Heart left ventricle (tissue), 16 donors: ENCODE measurements at regions not wholly inside any gene's neighbourhood (a gene's known extent, or its start where the extent isn't known, plus 50 kb on each side); places are given as distances from the start of the nearest gene placed in this dataset.
A peak's percentile ranks its signal among the peaks of the same experiment; 100 is the strongest.

ENCODE experiments used
- ATAC-seq, 4 donors: fragments of 200-7000 bp; cut with Tn5 transposase; one replicate each; pipeline ENCODE4 v1.9.1; 2020 to 2022; ENCODE audit warnings: moderate library complexity in 4 of 4, mild to moderate bottlenecking in 3 of 4, moderate number of reproducible peaks in 1 of 4
- DNase-seq, 5 donors: peaks; one replicate each; pipeline ENCODE4 v3.0.0-alpha.2; 2020
- H3K27ac ChIP-seq, 12 donors: fragments of 200-600 bp; sonication (generic) in 4 of 12; one replicate each; pipeline versions ENCODE4 v1.5.0 to v1.8.0; 2016 to 2022; ENCODE audit warnings: mild to moderate bottlenecking in 2 of 12
- H3K27me3 ChIP-seq, 9 donors: fragments of 200-600 bp; sonication (generic) in 2 of 9; one replicate each; pipeline versions ENCODE4 v1.5.1 to v1.8.0; 2016 to 2022; ENCODE audit warnings: mild to moderate bottlenecking in 3 of 9
- H3K36me3 ChIP-seq, 9 donors: fragments of 200-600 bp; sonication (generic) in 2 of 9; one replicate each; pipeline versions ENCODE4 v1.5.0 to v1.8.0; 2018 to 2022; ENCODE audit warnings: mild to moderate bottlenecking in 2 of 9
- H3K4me1 ChIP-seq, 12 donors: fragments of 200-600 bp; sonication (generic) in 4 of 12; one replicate each; pipeline versions ENCODE4 v1.5.0 to v1.8.0; 2016 to 2022; ENCODE audit warnings: mild to moderate bottlenecking in 3 of 12
- H3K4me3 ChIP-seq, 12 donors: fragments of 200-600 bp; sonication (generic) in 4 of 12; one replicate each; pipeline versions ENCODE4 v1.5.0 to v1.8.0; 2017 to 2022; ENCODE audit warnings: mild to moderate bottlenecking in 9 of 12, moderate library complexity in 4 of 12
- H3K9me3 ChIP-seq, 12 donors: fragments of 200-600 bp; sonication (generic) in 4 of 12; one replicate each; pipeline versions ENCODE4 v1.5.0 to v1.8.0; 2016 to 2022; ENCODE audit warnings: mild to moderate bottlenecking in 1 of 12
- POLR2A ChIP-seq, 2 donors: fragments of 450-650 bp; IDR thresholded peaks; one replicate each; pipeline ENCODE4 v1.6.1; 2017; ENCODE audit warnings: antibody characterized with exemption in 2 of 2, mild to moderate bottlenecking in 2 of 2, moderate library complexity in 2 of 2
- WGBS, 4 donors: extraction: QIAGEN DNeasy Blood & Tissue Kit in 2 of 4; methylation state at CpG; one replicate each; pipeline versions ENCODE4 v1.1.5 to v1.1.7; 2013 to 2018; 5-methylcytosine and 5-hydroxymethylcytosine counted together
- intact Hi-C, 10 donors: fragments of 100-400 bp; cut with DNase I; formaldehyde crosslinking; loops; one replicate each; pipeline versions ENCODE4 v1.11.1 to v1.14.2; 2022
- TF ChIP-seq, protein P1 (sequence below), 12 donors: fragments of 200-600 bp; sonication (generic) in 4 of 12; IDR thresholded peaks; one replicate each; pipeline versions ENCODE4 v1.5.0 to v1.8.0; 2018 to 2022; ENCODE audit warnings: antibody characterized with exemption in 12 of 12, mild to moderate bottlenecking in 5 of 12
- donor health status: ischemic (EF 13 %, LVEDD 7.1; RV severe dilation, severe dysfunction).
- donor health status: healthy with polysubstance abuse.
- donor health status: DM: no; HTN: yes; CAD: no.
- donor health status: DM: no; HTN: no; CAD: no.
- donor health status: ischemic (EF 25% LVEDD 6.9; RV normal size, moderate dysfunction).
- donor health status: ischemic (EF 25% LVEDD 5.7; RV mildly dilated, moderate dysfunction).
- donor health status: healthy.
- donor health status: DM: yes; HTN: yes; CAD: no.
- donor health status: ischemic (EF 35%, LVEDD 5.7; RV mildly dilated, moderate dysfunction).
- donor health status: nonischemic (EF 11% LVEDD 7.7; RV severe dilation, severe dysfunction).
- donor health status: DM: yes; HTN: yes; CAD: no.
- donor health status: PGD.
- donor health status: ischemic (EF 29% LVEDD 5.4; RV normal size, mild dysfunction).
- donor health status: nonischemic (EF 23%, LVEDD 6.1; RV moderate dilation, normal function).

DNA sequence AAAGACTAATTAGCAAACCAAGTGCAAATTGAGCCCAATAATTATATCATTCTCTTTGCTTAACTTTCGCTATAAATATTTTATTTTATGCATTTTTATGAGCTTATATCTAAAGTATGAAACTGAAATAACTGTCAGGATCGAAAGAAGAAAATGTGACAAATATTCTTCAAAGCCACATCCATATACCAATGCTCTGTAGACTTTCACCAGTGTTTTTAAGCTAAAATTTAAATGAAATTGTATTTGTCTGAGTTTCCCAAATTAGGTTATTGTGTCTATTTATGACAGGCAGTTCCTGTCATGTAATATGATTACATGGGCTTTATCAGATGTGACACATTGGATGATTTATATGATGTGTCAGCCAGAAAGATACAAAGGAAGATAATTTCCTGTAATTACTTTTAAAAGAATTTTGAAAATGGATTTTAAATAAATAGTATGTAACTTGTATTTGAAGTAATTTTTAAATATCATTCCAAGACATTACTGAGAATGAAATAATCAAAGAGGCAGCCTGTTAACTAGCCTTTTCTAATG lies 317.9 kb upstream of the KLF6 start:
- WGBS, 4 donors, result 97 to 99% (median 98%) methylated on average over 2 of the region's 2 CpGs
- Histone ChIP-seq H3K9me3 (peaks cover 0 to 4% (median 0%) of the 10 kb centered on the region in 12 donors), H3K27me3 (no peaks in the 10 kb centered on the region), H3K36me3 (no peaks in the 10 kb centered on the region), H3K27ac (no peak overlapping the region), H3K4me3 (no peak overlapping the region), H3K4me1 (peaks cover 0 to 17% (median under 1%) of the 10 kb centered on the region in 12 donors)
- no peak for DNase-seq
- ATAC-seq, result no peak
- TF ChIP-seq POLR2A (IDR thresholded peaks at IDR 0.05), result no peak
- TF ChIP-seq, protein P1, sequence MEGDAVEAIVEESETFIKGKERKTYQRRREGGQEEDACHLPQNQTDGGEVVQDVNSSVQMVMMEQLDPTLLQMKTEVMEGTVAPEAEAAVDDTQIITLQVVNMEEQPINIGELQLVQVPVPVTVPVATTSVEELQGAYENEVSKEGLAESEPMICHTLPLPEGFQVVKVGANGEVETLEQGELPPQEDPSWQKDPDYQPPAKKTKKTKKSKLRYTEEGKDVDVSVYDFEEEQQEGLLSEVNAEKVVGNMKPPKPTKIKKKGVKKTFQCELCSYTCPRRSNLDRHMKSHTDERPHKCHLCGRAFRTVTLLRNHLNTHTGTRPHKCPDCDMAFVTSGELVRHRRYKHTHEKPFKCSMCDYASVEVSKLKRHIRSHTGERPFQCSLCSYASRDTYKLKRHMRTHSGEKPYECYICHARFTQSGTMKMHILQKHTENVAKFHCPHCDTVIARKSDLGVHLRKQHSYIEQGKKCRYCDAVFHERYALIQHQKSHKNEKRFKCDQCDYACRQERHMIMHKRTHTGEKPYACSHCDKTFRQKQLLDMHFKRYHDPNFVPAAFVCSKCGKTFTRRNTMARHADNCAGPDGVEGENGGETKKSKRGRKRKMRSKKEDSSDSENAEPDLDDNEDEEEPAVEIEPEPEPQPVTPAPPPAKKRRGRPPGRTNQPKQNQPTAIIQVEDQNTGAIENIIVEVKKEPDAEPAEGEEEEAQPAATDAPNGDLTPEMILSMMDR (IDR thresholded peaks at IDR 0.05), result no peak
- intact Hi-C loops, result no loop called here

DNA sequence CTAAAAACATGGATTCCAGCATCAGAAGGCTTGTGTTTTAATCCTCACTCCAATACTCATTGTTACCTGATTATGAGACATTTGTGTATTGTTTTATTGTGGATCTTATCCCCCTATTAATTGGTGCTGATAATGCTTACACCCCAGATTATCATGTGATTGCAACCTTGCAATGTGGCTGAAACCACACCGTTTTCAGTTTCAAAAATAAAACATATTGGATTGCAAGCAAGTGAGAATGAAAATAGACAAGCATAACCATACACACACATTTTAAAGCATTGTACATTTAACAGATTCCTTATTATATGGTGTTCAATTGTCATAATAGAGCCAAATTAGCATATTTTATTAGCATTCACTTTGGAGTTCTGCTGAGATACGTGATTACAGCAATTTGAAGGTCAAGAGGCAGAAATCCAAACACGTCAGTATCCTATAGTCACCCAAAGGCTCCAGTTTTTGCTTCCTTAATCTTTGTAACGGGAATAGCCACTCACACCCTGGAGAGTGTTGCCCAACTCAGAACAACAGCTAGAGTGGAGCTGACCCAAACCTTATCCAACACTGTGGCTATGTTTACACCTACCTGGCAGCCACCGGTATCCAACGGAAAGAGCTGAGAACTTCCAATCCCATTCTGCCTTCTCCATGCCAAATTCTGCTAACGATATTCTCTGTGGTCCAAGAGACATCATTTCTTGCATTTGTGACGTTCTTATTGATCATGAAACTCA lies 317.1 kb upstream of the KLF6 start:
- Histone ChIP-seq H3K4me1 (peaks cover 0 to 9% (median 0%) of the 10 kb centered on the region in 12 donors), H3K27me3 (no peaks in the 10 kb centered on the region), H3K27ac (peak overlapping the region in 1 of 12 donors; percentile 3), H3K4me3 (no peak overlapping the region), H3K36me3 (no peaks in the 10 kb centered on the region), H3K9me3 (peaks cover 0 to 4% (median 0%) of the 10 kb centered on the region in 12 donors)
- ATAC-seq (peak in 3 of 4 donors; percentile 78 to 98 (median 95)), DNase-seq (peak in 2 of 5 donors; percentile 33 to 45)
- TF ChIP-seq POLR2A (IDR thresholded peaks at IDR 0.05), result no peak
- TF ChIP-seq, protein P1 (IDR thresholded peaks at IDR 0.05), result no peak
- WGBS, 4 donors, result 65 to 73% (median 69%) methylated on average over 8 of the region's 8 CpGs
- intact Hi-C loops, result no loop called here

DNA sequence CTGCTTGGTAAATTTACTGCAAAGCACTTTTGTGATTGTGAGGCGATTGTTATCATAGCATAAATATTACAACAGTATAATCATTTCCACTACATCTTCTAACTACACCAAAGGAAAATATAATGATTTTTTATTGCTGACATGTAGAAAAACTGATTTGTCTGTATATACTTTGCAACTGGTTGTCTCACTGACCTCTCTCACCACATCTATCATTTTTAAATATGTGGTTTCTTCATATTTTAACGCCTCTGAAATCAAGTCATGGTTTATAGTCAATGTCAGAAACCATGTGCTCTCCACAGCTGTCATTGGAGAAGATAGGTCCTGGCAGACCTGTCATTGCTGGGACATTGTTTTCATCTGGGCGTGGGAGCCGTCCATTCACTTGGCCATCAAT lies 315.4 kb upstream of the KLF6 start:
- no peaks in the 10 kb centered on the region for H3K36me3 ChIP-seq
- intact Hi-C loops, result no loop called here
- WGBS, 4 donors, result 88 to 94% (median 90%) methylated on average over 4 of the region's 4 CpGs
- no peaks in the 10 kb centered on the region for H3K27me3 ChIP-seq
- no peak for DNase-seq
- peaks cover 0 to 9% (median 0%) of the 10 kb centered on the region in 12 donors for H3K4me1 ChIP-seq
- TF ChIP-seq, protein P1 (IDR thresholded peaks at IDR 0.05), result no peak
- TF ChIP-seq POLR2A (IDR thresholded peaks at IDR 0.05), result no peak
- H3K27ac ChIP-seq, result no peak overlapping the region
- peaks cover 0 to 4% (median 0%) of the 10 kb centered on the region in 12 donors for H3K9me3 ChIP-seq
- H3K4me3 ChIP-seq, result no peak overlapping the region
- no peak for ATAC-seq

DNA sequence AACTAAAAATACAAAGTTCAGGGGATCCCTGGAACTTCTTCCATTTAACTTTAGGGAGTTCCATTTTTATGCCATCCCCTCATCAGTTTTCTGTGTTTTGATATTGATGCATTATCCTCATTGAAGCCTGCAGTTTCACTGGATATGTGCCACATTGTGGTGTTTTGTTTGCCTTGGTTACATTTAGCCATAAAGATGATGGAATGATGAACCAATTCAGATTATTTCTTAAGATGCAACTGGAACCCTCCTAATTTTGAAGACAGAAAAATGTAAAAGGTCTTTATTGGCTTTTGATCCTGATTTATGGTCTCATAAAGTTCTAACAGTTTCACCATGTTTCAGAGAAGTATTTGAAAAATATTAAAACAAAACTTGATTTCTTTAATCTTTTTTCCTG lies 314.2 kb upstream of the KLF6 start:
- H3K27ac ChIP-seq, result no peak overlapping the region
- no peaks in the 10 kb centered on the region for H3K9me3 ChIP-seq
- no peaks in the 10 kb centered on the region for H3K27me3 ChIP-seq
- TF ChIP-seq, protein P1 (IDR thresholded peaks at IDR 0.05), result no peak
- TF ChIP-seq POLR2A (IDR thresholded peaks at IDR 0.05), result no peak
- H3K4me1 ChIP-seq, result peaks cover 0 to 9% (median 0%) of the 10 kb centered on the region in 12 donors
- H3K36me3 ChIP-seq, result no peaks in the 10 kb centered on the region
- intact Hi-C loops, result no loop called here
- no peak overlapping the region for H3K4me3 ChIP-seq
- no peak for DNase-seq
- no peak for ATAC-seq
